A673 (cell line): ENCODE measurements at regions not wholly inside any gene's neighbourhood (a gene's known extent, or its start where the extent isn't known, plus 50 kb on each side); places are given as distances from the start of the nearest gene placed in this dataset.

Experiments
- BruUV-seq: library from RNA; stranded (reverse); fragments of 400-500 nt; replicated peaks from 2 replicates; lab custom pipeline; 2021; lab: Mats Ljungman, UMichigan
- CTCF ChIA-PET: fragments of 300-600 bp; sonication (Branson Sonifier 250); formaldehyde crosslinking; loops from one replicate; lab custom pipeline; 2022; ENCODE audit warnings: antibody characterized with exemption; lab: Charles Lee
- POLR2A ChIA-PET: fragments of 300-600 bp; sonication (Branson Sonifier 250); formaldehyde crosslinking; loops from one replicate; lab custom pipeline; 2022; ENCODE audit warnings: antibody characterized with exemption; ENCODE audit not compliant: low non-redundant PET; lab: Charles Lee
- DNase-seq: peaks from one replicate; pipeline ENCODE4 v3.0.0-alpha.2; 2015; ENCODE audit warnings: low spot score
- H3K27ac ChIP-seq: fragments of 200-600 bp; sonication (generic); 2 replicates; pipeline ENCODE4 v1.5.1; 2016; ENCODE audit warnings: mixed run types, low read depth, mild to moderate bottlenecking, mixed read lengths, antibody characterized with exemption, low read length; ENCODE audit not compliant: poor library complexity, severe bottlenecking
- H3K27me3 ChIP-seq: fragments of 200-600 bp; sonication (generic); replicated peaks from 2 replicates; pipeline ENCODE4 v1.6.1; 2017; ENCODE audit warnings: mixed run types, low read depth, mild to moderate bottlenecking, mixed read lengths, antibody characterized with exemption, low read length; ENCODE audit not compliant: insufficient read depth, poor library complexity
- H3K36me3 ChIP-seq: fragments of 200-600 bp; sonication (generic); 2 replicates; pipeline ENCODE4 v1.6.1; 2016; ENCODE audit warnings: mixed run types, mild to moderate bottlenecking, mixed read lengths, antibody characterized with exemption, low read length; ENCODE audit not compliant: insufficient read depth, poor library complexity, severe bottlenecking
- H3K4me1 ChIP-seq: fragments of 200-600 bp; sonication (generic); 2 replicates; pipeline ENCODE4 v1.6.1; 2017; ENCODE audit warnings: mixed run types, mild to moderate bottlenecking, mixed read lengths, antibody characterized with exemption, low read length; ENCODE audit not compliant: insufficient read depth, poor library complexity, severe bottlenecking
- H3K4me3 ChIP-seq: fragments of 200-600 bp; sonication (generic); 2 replicates; pipeline ENCODE4 v1.5.1; 2016; ENCODE audit warnings: low read depth, mixed run types, mild to moderate bottlenecking, mixed read lengths, low read length; ENCODE audit not compliant: poor library complexity, severe bottlenecking
- H3K9me3 ChIP-seq: fragments of 200-600 bp; sonication (generic); 2 replicates; pipeline ENCODE4 v1.6.1; 2016; ENCODE audit warnings: mixed run types, low read depth, mild to moderate bottlenecking, mixed read lengths, antibody characterized with exemption, low read length; ENCODE audit not compliant: poor library complexity, severe bottlenecking
- CTCF ChIP-seq: fragments of 300-800, 200-600 bp; sonication (generic); conservative IDR thresholded peaks from 2 replicates; pipeline ENCODE4 v1.5.1; 2017; ENCODE audit warnings: low read depth, mild to moderate bottlenecking, antibody characterized with exemption, low read length, moderate library complexity, mixed read lengths
- EZH2 ChIP-seq: fragments of 200-600 bp; sonication (generic); IDR thresholded peaks from 2 replicates; pipeline ENCODE4 v1.6.1; 2017; ENCODE audit warnings: borderline replicate concordance, low read depth, mild to moderate bottlenecking, mixed read lengths, antibody characterized with exemption, low read length; ENCODE audit not compliant: poor library complexity, severe bottlenecking
- intact Hi-C: fragments of 100-400 bp; cut with micrococcal nuclease; formaldehyde crosslinking; loops from one replicate; pipeline ENCODE4 v1.10.0; 2022; ENCODE audit not compliant: unreplicated experiment

GRCh38 chr16:49089533-49089932 lies 192.1 kb downstream of the CBLN1 start:
- H3K27me3 ChIP-seq, result no peaks in the 10 kb centered on the region
- H3K27ac ChIP-seq, result no peak overlapping the region
- no peaks in the 10 kb centered on the region for H3K9me3 ChIP-seq
- no peak overlapping the region for H3K4me3 ChIP-seq
- ChIA-PET POLR2A (no interaction called here), CTCF (no interaction called here)
- intact Hi-C loops, result no loop called here
- TF ChIP-seq CTCF (no peak), EZH2 (no peak)
- H3K4me1 ChIP-seq, result no peaks in the 10 kb centered on the region
- no peak for DNase-seq
- BruUV-seq, result no TSS peak
- no peaks in the 10 kb centered on the region for H3K36me3 ChIP-seq

GRCh38 chr16:49089039-49089438 lies 192.6 kb downstream of the CBLN1 start:
- H3K9me3 ChIP-seq, result no peaks in the 10 kb centered on the region
- H3K27me3 ChIP-seq, result no peaks in the 10 kb centered on the region
- H3K4me3 ChIP-seq, result no peak overlapping the region
- ChIA-PET POLR2A (no interaction called here), CTCF (no interaction called here)
- TF ChIP-seq EZH2 (no peak), CTCF (no peak)
- H3K4me1 ChIP-seq, result no peaks in the 10 kb centered on the region
- intact Hi-C loops, result no loop called here
- DNase-seq, result no peak
- no peak overlapping the region for H3K27ac ChIP-seq
- no peaks in the 10 kb centered on the region for H3K36me3 ChIP-seq
- BruUV-seq, result no TSS peak

- ChIA-PET POLR2A (no interaction called here), CTCF (no interaction called here)
- no peaks in the 10 kb centered on the region for H3K27me3 ChIP-seq
- TF ChIP-seq EZH2 (no peak), CTCF (no peak)
- no peak overlapping the region for H3K4me3 ChIP-seq
- no peaks in the 10 kb centered on the region for H3K36me3 ChIP-seq
- intact Hi-C loops, result no loop called here
- no peak for DNase-seq
- no TSS peak for BruUV-seq
- no peaks in the 10 kb centered on the region for H3K4me1 ChIP-seq
- no peak overlapping the region for H3K27ac ChIP-seq
- H3K9me3 ChIP-seq, result no peaks in the 10 kb centered on the region
Observed at GRCh38 chr16:49085686-49086085, 196.0 kb downstream of the CBLN1 start.
